ENCODE measurements at regions not wholly inside any gene's neighbourhood (a gene's known extent, or its start where the extent isn't known, plus 50 kb on each side); places are given as distances from the start of the nearest gene placed in this dataset.

GRCh38 chr6:156654919-156655918 is 122.0 kb upstream of the ARID1B start:
- no peak overlapping the region for H3K14ac ChIP-seq (replicated peaks; ENCODE audit: low read depth, low read length)
- no peaks in the 10 kb centered on the region for H4K20me1 ChIP-seq (ENCODE audit: insufficient read depth, low read length)
- H2BK15ac ChIP-seq (ENCODE audit: low read depth, low read length) = no peak overlapping the region
- ChIA-PET CTCF (no interaction called here), POLR2A (ENCODE audit: unreplicated experiment) (no interaction called here)
- H3K27ac ChIP-seq (ENCODE audit: insufficient read depth, low read length) = no peak overlapping the region
- intact Hi-C loops (cut with micrococcal nuclease) (no loop called here), dilution Hi-C loops (cut with HindIII; ENCODE audit: low sequenced_read_pairs, unreplicated experiment) (no loop called here), in situ Hi-C loops (cut with MboI; ENCODE audit: low sequenced_read_pairs) (no loop called here)
- no peak overlapping the region for H2AFZ ChIP-seq (replicated peaks; ENCODE audit: low read length, poor library complexity)
- H4K8ac ChIP-seq (ENCODE audit: low read depth in 2 of 2, low read length in 2 of 2) = no peak overlapping the region
- peaks cover 3% of the 10 kb centered on the region; the same call in 1 of the 2 replicates for H3K9me1 ChIP-seq (ENCODE audit: insufficient read depth, low read length)
- H3K9ac ChIP-seq (ENCODE audit: low read depth, low read length) = no peak overlapping the region
- H3K4me1 ChIP-seq (ENCODE audit: control insufficient read depth, insufficient read depth, low read length) = peaks cover 7% of the 10 kb centered on the region
- no TSS peak for BruUV-seq (replicated peaks)
- no peak overlapping the region for H3K4ac ChIP-seq (ENCODE audit: low read depth, low read length)
- H3K36me3 ChIP-seq (ENCODE audit: control insufficient read depth, insufficient read depth, low read length) = no peaks in the 10 kb centered on the region
- H2BK20ac ChIP-seq (ENCODE audit: low read depth, low read length) = no peak overlapping the region
- 83% methylated on average over 2 of the region's 8 CpGs; no CpG with 5 or more reads in 1 of the 2 experiments for WGBS, 2 experiments (ENCODE audit: extremely low coverage in 2 of 2, insufficient read length in 1 of 2)
- no peaks in the 10 kb centered on the region for H3K9me3 ChIP-seq (ENCODE audit: control insufficient read depth, insufficient read depth, low read length)
- H3K18ac ChIP-seq (ENCODE audit: low read depth, low read length) = no peak overlapping the region
- H2BK5ac ChIP-seq (ENCODE audit: low read depth, low read length, poor library complexity, severe bottlenecking) = no peak overlapping the region
- no peak overlapping the region for H2AK9ac ChIP-seq (replicated peaks; ENCODE audit: low read depth, low read length, poor library complexity)
- H4K91ac ChIP-seq (ENCODE audit: insufficient read depth, low read depth, low read length) = no peak overlapping the region
- H3K79me1 ChIP-seq (ENCODE audit: low read depth in 1 of 2, low read length in 2 of 2) = no peaks in the 10 kb centered on the region
- H3K56ac ChIP-seq (ENCODE audit: extremely low read depth, insufficient read depth, low read length) = no peak overlapping the region
- ATAC-seq (ENCODE audit: low read depth) = no peak
- no peak overlapping the region for H2AK5ac ChIP-seq (ENCODE audit: low read depth, low read length)
- no peak overlapping the region for H3K4me3 ChIP-seq (ENCODE audit: insufficient read depth, low read depth, low read length)
- no peak overlapping the region for H2BK120ac ChIP-seq (ENCODE audit: low read depth, low read length)
- H3K4me2 ChIP-seq (ENCODE audit: low read depth, low read length) = no peak overlapping the region
- no peak for DNase-seq
- H3K23ac ChIP-seq (ENCODE audit: low read depth, low read length) = no peak overlapping the region
- peaks cover 8% of the 10 kb centered on the region for H3K27me3 ChIP-seq (ENCODE audit: control insufficient read depth, insufficient read depth, low read length)
- H4K5ac ChIP-seq (ENCODE audit: low read depth, low read length) = no peak overlapping the region
- TF ChIP-seq RFX5 (IDR thresholded peaks at IDR 0.05; ENCODE audit: low read depth, low read length) = no peak
- TF ChIP-seq, protein P1, sequence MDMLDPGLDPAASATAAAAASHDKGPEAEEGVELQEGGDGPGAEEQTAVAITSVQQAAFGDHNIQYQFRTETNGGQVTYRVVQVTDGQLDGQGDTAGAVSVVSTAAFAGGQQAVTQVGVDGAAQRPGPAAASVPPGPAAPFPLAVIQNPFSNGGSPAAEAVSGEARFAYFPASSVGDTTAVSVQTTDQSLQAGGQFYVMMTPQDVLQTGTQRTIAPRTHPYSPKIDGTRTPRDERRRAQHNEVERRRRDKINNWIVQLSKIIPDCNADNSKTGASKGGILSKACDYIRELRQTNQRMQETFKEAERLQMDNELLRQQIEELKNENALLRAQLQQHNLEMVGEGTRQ (IDR thresholded peaks at IDR 0.05; ENCODE audit: low read depth, low read length) = no peak
- TF ChIP-seq POLR2A (IDR thresholded peaks at IDR 0.05; ENCODE audit: low read depth, low read length) = no peak
- no peak for TF ChIP-seq FOS (IDR thresholded peaks at IDR 0.05; ENCODE audit: low read depth, low read length)
- TF ChIP-seq MXI1 (IDR thresholded peaks at IDR 0.05; ENCODE audit: borderline replicate concordance, low read depth, low read length) = no peak
- TF ChIP-seq, protein P2, sequence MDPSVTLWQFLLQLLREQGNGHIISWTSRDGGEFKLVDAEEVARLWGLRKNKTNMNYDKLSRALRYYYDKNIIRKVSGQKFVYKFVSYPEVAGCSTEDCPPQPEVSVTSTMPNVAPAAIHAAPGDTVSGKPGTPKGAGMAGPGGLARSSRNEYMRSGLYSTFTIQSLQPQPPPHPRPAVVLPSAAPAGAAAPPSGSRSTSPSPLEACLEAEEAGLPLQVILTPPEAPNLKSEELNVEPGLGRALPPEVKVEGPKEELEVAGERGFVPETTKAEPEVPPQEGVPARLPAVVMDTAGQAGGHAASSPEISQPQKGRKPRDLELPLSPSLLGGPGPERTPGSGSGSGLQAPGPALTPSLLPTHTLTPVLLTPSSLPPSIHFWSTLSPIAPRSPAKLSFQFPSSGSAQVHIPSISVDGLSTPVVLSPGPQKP (IDR thresholded peaks at IDR 0.05; ENCODE audit: borderline replicate concordance, low read depth, low read length) = no peak
- no peak for TF ChIP-seq CHD1 (IDR thresholded peaks at IDR 0.05; ENCODE audit: low read depth, low read length)
- no peak for TF ChIP-seq MAFK (IDR thresholded peaks at IDR 0.05; ENCODE audit: low read depth, low read length)
- no peak for TF ChIP-seq MAZ (IDR thresholded peaks at IDR 0.05; ENCODE audit: borderline replicate concordance, low read depth, low read length)
- no peak for TF ChIP-seq CEBPB (IDR thresholded peaks at IDR 0.05; ENCODE audit: low read depth, low read length)
- TF ChIP-seq SMC3 (IDR thresholded peaks at IDR 0.05; ENCODE audit: low read depth, low read length) = no peak
- no peak for TF ChIP-seq RCOR1 (IDR thresholded peaks at IDR 0.05; ENCODE audit: insufficient replicate concordance, low read length)
- no peak for TF ChIP-seq BHLHE40 (IDR thresholded peaks at IDR 0.05; ENCODE audit: low read depth, low read length)
- no peak for TF ChIP-seq NFE2L2 (IDR thresholded peaks at IDR 0.05; ENCODE audit: low read depth, low read length)
- TF ChIP-seq RAD21 (IDR thresholded peaks at IDR 0.05; ENCODE audit: low read length) = no peak
